ENCODE measurements at regions not wholly inside any gene's neighbourhood (a gene's known extent, or its start where the extent isn't known, plus 50 kb on each side); places are given as distances from the start of the nearest gene placed in this dataset.

- DNase-seq (ENCODE audit: low spot score) = peak; percentile 22
- ChIA-PET CTCF (interaction anchor here (0.5 to 1.5 kb wide), 8 partner anchors 202 to 1481 kb away, joined by 3 to 8 read pairs (median 4); no protein-coding TSS in a partner anchor), POLR2A (ENCODE audit: low non-redundant PET) (no interaction called here)
- peak; percentile 71 for TF ChIP-seq CTCF (conservative IDR thresholded peaks at IDR 0.05; ENCODE audit: low read depth)
- no peak overlapping the region for H3K27ac ChIP-seq
Measured at GRCh38 chr15:25508369-25509002, 69.7 kb upstream of the UBE3A start.

- no peak for DNase-seq (ENCODE audit: low spot score)
- ChIA-PET POLR2A (ENCODE audit: low non-redundant PET) (no interaction called here), CTCF (interaction anchor here (0.7 kb wide), 1 partner anchor 431 kb away, joined by 3 read pairs; no protein-coding TSS in a partner anchor)
- no peak for TF ChIP-seq CTCF (conservative IDR thresholded peaks at IDR 0.05; ENCODE audit: low read depth)
- peak overlapping the region; percentile 50 for H3K27ac ChIP-seq
Measured at GRCh38 chr15:25504307-25504706, 65.5 kb upstream of the UBE3A start.

- DNase-seq (ENCODE audit: low spot score) = no peak
- peak; percentile 54 for TF ChIP-seq CTCF (conservative IDR thresholded peaks at IDR 0.05; ENCODE audit: low read depth)
- POLR2A ChIA-PET (ENCODE audit: low non-redundant PET) = no interaction called here
- CTCF ChIA-PET = interaction anchor here (0.5 to 0.6 kb wide), 2 partner anchors 461 to 628 kb away, joined by 3 read pairs; no protein-coding TSS in a partner anchor
- no peak overlapping the region for H3K27ac ChIP-seq
Measured at GRCh38 chr15:25501828-25502446, 63.1 kb upstream of the UBE3A start.

GRCh38 chr15:25498835-25499234, 60.0 kb upstream of the UBE3A start:
- POLR2A ChIA-PET (ENCODE audit: low non-redundant PET) = no interaction called here
- no peak for DNase-seq (ENCODE audit: low spot score)

DNA sequence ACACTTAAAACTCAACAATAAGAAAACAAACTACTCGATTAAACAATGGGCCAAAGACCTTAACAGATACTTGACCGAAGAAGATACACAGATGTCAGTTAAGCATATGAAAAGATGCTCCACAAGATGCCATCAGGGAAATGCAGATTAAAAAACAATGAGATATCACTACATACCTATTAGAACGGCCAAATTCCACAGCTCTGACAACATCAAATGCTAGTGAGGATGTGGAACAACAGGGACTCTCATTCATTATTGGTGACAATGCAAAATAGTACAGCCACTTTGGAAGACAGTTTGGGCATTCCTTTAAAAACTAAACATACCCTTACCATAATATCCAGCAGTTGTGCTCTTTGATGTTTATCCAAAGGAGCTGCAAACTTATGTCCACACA, 59.1 kb upstream of the UBE3A start:
- no peak overlapping the region for H3K27ac ChIP-seq
- ChIA-PET POLR2A (ENCODE audit: low non-redundant PET) (no interaction called here), CTCF (interaction anchor here (0.6 kb wide), 1 partner anchor 990 kb away, joined by 6 read pairs; no protein-coding TSS in a partner anchor)
- no peak for DNase-seq (ENCODE audit: low spot score)
- TF ChIP-seq CTCF (conservative IDR thresholded peaks at IDR 0.05; ENCODE audit: low read depth) = no peak

More at GRCh38 chr15:25498835-25499234, 60.0 kb upstream of the UBE3A start:
- CTCF ChIA-PET = no interaction called here
- no peak overlapping the region for H3K27ac ChIP-seq
- no peak for TF ChIP-seq CTCF (conservative IDR thresholded peaks at IDR 0.05; ENCODE audit: low read depth)

DNA sequence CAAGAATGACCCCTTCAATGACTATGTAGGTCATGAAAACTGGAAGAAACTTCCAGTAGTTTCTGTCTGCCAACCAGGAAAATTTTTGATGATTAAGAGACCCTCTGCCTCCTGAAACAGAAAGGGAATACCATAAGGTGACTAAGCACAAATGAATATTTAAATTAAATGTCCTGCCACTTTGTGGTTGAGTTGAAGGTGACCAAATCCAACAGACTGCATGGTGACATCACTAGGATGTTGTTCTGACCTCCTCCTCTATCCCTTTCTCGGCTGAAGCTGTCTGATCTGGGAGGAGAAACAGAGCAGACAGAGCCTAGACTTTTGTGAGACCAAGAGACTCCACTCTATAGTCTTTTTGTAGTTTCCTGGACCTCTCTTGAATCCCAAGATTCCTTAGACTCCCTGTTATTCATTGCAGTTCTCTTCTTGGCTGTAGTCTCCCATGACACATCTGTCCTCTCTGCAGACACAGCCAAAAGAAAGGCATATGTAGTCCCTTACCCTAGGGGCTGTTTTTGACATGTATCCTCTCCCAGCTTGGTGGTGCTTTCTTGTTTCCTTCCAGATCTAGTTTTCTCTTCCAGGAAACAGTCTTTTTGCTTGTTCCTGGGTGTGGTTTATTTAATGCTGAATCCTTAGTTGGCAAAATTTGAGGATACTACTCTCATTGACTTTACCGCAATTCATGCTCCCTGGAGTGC, 55.2 kb upstream of the UBE3A start:
- no peak for DNase-seq (ENCODE audit: low spot score)
- POLR2A ChIA-PET (ENCODE audit: low non-redundant PET) = no interaction called here
- CTCF ChIA-PET = no interaction called here
- no peak for TF ChIP-seq CTCF (conservative IDR thresholded peaks at IDR 0.05; ENCODE audit: low read depth)
- H3K27ac ChIP-seq = no peak overlapping the region

All from RWPE1 (cell line).